ENCODE measurements at regions not wholly inside any gene's neighbourhood (a gene's known extent, or its start where the extent isn't known, plus 50 kb on each side); places are given as distances from the start of the nearest gene placed in this dataset.

GRCh38 chr9:86572904-86573303 lies 218.7 kb upstream of the TUT7 start:
- TF ChIP-seq CTCF (IDR thresholded peaks at IDR 0.05; ENCODE audit: poor library complexity) (no peak), EZH2 (IDR thresholded peaks at IDR 0.05; ENCODE audit: borderline replicate concordance) (no peak)

Data from hepatocyte (in vitro differentiated cells).